HCT116 (cell line): ENCODE measurements at regions not wholly inside any gene's neighbourhood (a gene's known extent, or its start where the extent isn't known, plus 50 kb on each side); places are given as distances from the start of the nearest gene placed in this dataset.

Experiments
- EZH2 ChIP-seq: fragments of 200-600 bp; sonication (generic); IDR thresholded peaks from 2 replicates; pipeline ENCODE4 v1.6.1; 2017; ENCODE audit warnings: antibody characterized with exemption, mixed run types
- POLR2AphosphoS5 ChIP-seq: IDR thresholded peaks from 2 replicates; pipeline ENCODE4 v1.6.1; 2011; ENCODE audit warnings: mild to moderate bottlenecking, low read depth, low read length, moderate library complexity
- ZNF274 ChIP-seq: fragments of 200-500 bp; sonication (Bioruptor generic); IDR thresholded peaks from 2 replicates; pipeline ENCODE4 v1.6.1; 2014; ENCODE audit warnings: mild to moderate bottlenecking, low read depth, low read length, inconsistent platforms

GRCh38 chr5:63211448-63212132, 633.0 kb downstream of the LRRC70 start:
- TF ChIP-seq EZH2, result no peak
- no peak for TF ChIP-seq ZNF274
- no peak for TF ChIP-seq POLR2AphosphoS5
